GM12878 (cell line): ENCODE measurements at regions not wholly inside any gene's neighbourhood (a gene's known extent, or its start where the extent isn't known, plus 50 kb on each side); places are given as distances from the start of the nearest gene placed in this dataset.
A peak's percentile ranks its signal among the peaks of the same experiment; 100 is the strongest.

ENCODE experiments used
- BMI1 ChIP-seq: fragments of 450-650 bp; IDR thresholded peaks from 2 replicates; pipeline ENCODE4 v1.6.1; 2016; ENCODE audit warnings: mild to moderate bottlenecking, moderate library complexity, borderline replicate concordance
- CHD4 ChIP-seq: fragments of 200-600 bp; sonication (generic); IDR thresholded peaks from 2 replicates; pipeline ENCODE4 v1.6.1; 2016; ENCODE audit warnings: mild to moderate bottlenecking
- E2F4 ChIP-seq: IDR thresholded peaks from 2 replicates; pipeline ENCODE4 v1.6.1; 2012; ENCODE audit warnings: low read depth, low read length, improper control_type of control experiment
- HDAC2 ChIP-seq: fragments of 200-600 bp; sonication (generic); IDR thresholded peaks from 2 replicates; pipeline ENCODE4 v1.6.1; 2017
- MAX ChIP-seq: IDR thresholded peaks from 2 replicates; pipeline ENCODE4 v1.6.1; 2012; ENCODE audit warnings: low read depth, low read length, improper control_type of control experiment
- MYC ChIP-seq: IDR thresholded peaks from 2 replicates; pipeline ENCODE4 v1.6.1; 2011; ENCODE audit warnings: mild to moderate bottlenecking, low read length, moderate library complexity, inconsistent platforms; ENCODE audit not compliant: insufficient read depth, insufficient replicate concordance, insufficient read length, severe bottlenecking
- NBN ChIP-seq: fragments of 450-650 bp; IDR thresholded peaks from 2 replicates; pipeline ENCODE4 v1.6.1; 2016
- NKRF ChIP-seq: fragments of 450-650 bp; conservative IDR thresholded peaks from 2 replicates; pipeline ENCODE4 v1.6.1; 2017; ENCODE audit warnings: mild to moderate bottlenecking, moderate library complexity
- PBX3 ChIP-seq: IDR thresholded peaks from 2 replicates; pipeline ENCODE4 v1.6.1; 2011; ENCODE audit warnings: mild to moderate bottlenecking, low read depth, low read length, moderate library complexity; ENCODE audit not compliant: insufficient replicate concordance
- POLR2A ChIP-seq: IDR thresholded peaks from 2 replicates; pipeline ENCODE4 v1.6.1; 2011; ENCODE audit warnings: low read depth, mild to moderate bottlenecking, low read length
- SKIL ChIP-seq: fragments of 450-650 bp; IDR thresholded peaks from 2 replicates; pipeline ENCODE4 v1.6.1; 2017; ENCODE audit warnings: mild to moderate bottlenecking, low read depth, inconsistent platforms; ENCODE audit not compliant: poor library complexity, severe bottlenecking
- SREBF2 ChIP-seq: IDR thresholded peaks from 2 replicates; pipeline ENCODE4 v1.6.1; 2012; ENCODE audit warnings: mild to moderate bottlenecking, low read length
- TBL1XR1 ChIP-seq: IDR thresholded peaks from 2 replicates; pipeline ENCODE4 v1.6.1; 2012; ENCODE audit warnings: low read depth, low read length, improper control_type of control experiment
- ZBTB40 ChIP-seq: fragments of 450-650 bp; IDR thresholded peaks from 2 replicates; pipeline ENCODE4 v1.6.1; 2016; ENCODE audit warnings: mild to moderate bottlenecking, moderate library complexity, borderline replicate concordance
- ZNF592 ChIP-seq: fragments of 450-650 bp; IDR thresholded peaks from 2 replicates; pipeline ENCODE4 v1.6.1; 2017; ENCODE audit warnings: mild to moderate bottlenecking, moderate library complexity
- ZSCAN29 ChIP-seq: fragments of 450-650 bp; IDR thresholded peaks from 2 replicates; pipeline ENCODE4 v1.6.1; 2017; ENCODE audit warnings: mild to moderate bottlenecking, moderate library complexity

- peak; percentile 58 for TF ChIP-seq SKIL
- TF ChIP-seq NBN = no peak
- TF ChIP-seq E2F4 = no peak
- TF ChIP-seq POLR2A = no peak
- TF ChIP-seq NKRF = no peak
- TF ChIP-seq SREBF2 = no peak
- TF ChIP-seq BMI1 = no peak
- no peak for TF ChIP-seq CHD4
- no peak for TF ChIP-seq PBX3
- no peak for TF ChIP-seq ZNF592
- TF ChIP-seq ZSCAN29 = no peak
- TF ChIP-seq ZBTB40 = no peak
- peak; percentile 98 for TF ChIP-seq TBL1XR1
- TF ChIP-seq MAX = no peak
- peak; percentile 31 for TF ChIP-seq MYC
- TF ChIP-seq HDAC2 = no peak
These were observed 291.4 kb downstream of the QKI start (continued) for GRCh38 chr6:163705923-163706322.
